Fibroblast of lung (primary cell): ENCODE measurements at regions not wholly inside any gene's neighbourhood (a gene's known extent, or its start where the extent isn't known, plus 50 kb on each side); places are given as distances from the start of the nearest gene placed in this dataset.

ENCODE experiments used
- EZH2 ChIP-seq: IDR thresholded peaks from 2 replicates; pipeline ENCODE4 v1.5.1; 2012; ENCODE audit warnings: low read length, control low read depth, mild to moderate bottlenecking; ENCODE audit errors: missing control alignments
- TF ChIP-seq, protein P1 (sequence below), 2 donors: IDR thresholded peaks in 1 of 2; conservative IDR thresholded peaks in 1 of 2; 1 replicate in 1 of 2; 2 replicates in 1 of 2; pipeline ENCODE4 v1.5.1; 2011 to 2012; ENCODE audit warnings: low read length in 2 of 2, control low read depth in 1 of 2, inconsistent platforms in 1 of 2, low read depth in 1 of 2, mild to moderate bottlenecking in 1 of 2

DNA sequence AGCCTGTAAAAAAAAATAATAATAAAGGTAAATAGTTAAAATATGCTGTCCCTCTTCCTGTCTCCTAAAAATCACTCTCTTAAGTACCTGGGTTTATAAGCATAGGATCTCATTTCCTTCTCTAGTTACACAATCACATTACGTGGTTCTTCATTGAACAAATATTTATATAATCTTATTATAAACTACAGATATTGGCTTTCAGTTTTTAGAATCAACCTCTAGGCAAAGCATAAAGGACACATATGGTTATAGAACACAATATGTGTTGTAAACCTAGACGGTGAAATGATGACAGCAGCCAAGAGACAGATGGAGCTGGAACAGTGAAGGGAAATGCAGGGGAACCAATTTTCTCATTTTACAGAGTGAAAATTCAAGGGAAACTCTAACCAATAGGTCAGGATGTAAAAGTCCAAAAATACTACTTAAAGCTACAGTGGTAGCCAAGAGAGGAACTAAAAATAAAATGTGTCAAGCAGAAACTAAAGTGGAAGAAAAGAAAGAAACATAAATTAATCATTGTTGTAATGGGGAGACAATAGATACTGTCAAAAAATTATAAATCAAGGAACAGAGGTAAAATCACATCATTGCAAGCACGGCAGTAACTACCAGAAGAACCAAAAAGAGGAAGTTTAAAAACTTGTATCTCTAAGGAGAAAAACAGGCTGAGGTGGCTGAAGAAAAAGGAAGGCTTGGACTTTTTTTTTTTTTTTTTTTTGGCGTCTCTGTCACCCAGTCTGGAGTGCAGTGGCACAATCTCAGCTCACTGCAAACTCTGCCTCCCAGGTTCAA lies 82.8 kb upstream of the CDYL start:
- TF ChIP-seq, protein P1, sequence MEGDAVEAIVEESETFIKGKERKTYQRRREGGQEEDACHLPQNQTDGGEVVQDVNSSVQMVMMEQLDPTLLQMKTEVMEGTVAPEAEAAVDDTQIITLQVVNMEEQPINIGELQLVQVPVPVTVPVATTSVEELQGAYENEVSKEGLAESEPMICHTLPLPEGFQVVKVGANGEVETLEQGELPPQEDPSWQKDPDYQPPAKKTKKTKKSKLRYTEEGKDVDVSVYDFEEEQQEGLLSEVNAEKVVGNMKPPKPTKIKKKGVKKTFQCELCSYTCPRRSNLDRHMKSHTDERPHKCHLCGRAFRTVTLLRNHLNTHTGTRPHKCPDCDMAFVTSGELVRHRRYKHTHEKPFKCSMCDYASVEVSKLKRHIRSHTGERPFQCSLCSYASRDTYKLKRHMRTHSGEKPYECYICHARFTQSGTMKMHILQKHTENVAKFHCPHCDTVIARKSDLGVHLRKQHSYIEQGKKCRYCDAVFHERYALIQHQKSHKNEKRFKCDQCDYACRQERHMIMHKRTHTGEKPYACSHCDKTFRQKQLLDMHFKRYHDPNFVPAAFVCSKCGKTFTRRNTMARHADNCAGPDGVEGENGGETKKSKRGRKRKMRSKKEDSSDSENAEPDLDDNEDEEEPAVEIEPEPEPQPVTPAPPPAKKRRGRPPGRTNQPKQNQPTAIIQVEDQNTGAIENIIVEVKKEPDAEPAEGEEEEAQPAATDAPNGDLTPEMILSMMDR (conservative IDR thresholded peaks at IDR 0.05 in 1 of 2, IDR thresholded peaks at IDR 0.05 in 1 of 2; ENCODE audit: low read depth in 1 of 2, low read length in 2 of 2): no peak
- TF ChIP-seq EZH2: no peak
